ENCODE measurements at regions not wholly inside any gene's neighbourhood (a gene's known extent, or its start where the extent isn't known, plus 50 kb on each side); places are given as distances from the start of the nearest gene placed in this dataset.

DNA sequence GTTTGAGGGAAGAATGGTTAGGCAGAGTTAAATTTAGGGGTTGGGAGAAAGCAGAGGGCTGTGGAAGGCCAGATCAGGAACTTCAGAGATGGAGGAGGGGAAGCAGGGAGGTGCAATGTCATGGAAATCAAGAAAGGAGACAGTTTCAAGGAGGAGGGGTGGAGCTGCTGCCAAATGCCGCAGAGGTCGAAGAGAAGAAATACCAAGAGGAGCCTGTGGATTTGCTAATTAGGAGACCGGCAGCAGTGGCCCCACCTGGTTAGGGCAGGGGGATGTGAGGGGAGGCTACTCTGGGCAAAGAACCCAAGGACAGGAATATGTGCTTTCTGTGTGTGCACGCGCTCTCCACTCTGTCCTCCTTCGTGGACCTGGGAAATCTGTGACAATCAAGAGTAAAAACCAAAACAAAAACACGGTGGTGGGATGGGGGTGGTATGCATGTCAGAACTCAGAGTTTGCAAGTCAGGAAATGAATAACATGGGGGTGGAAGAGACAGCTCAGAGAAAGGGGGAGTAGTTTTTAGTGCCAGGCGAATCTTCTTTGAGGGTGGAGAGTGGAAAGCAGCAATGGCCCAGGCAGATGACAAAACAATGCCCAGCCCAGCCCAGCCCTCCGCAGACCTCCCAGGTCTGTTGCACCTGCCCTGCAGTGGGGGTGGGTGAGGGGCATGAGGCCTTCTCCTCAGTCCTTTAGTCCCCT, 102.9 kb upstream of the PAX2 start:
- Histone ChIP-seq H3K4me1 (ENCODE audit: insufficient read depth, low read length, poor library complexity, severe bottlenecking) (no peaks in the 10 kb centered on the region), H3K4me3 (ENCODE audit: low read depth, low read length, poor library complexity, severe bottlenecking) (no peak overlapping the region), H3K27ac (ENCODE audit: low read depth, low read length, poor library complexity, severe bottlenecking) (no peak overlapping the region), H2AFZ (ENCODE audit: low read length) (no peak overlapping the region), H3K4me2 (ENCODE audit: low read length) (no peak overlapping the region), H3K9me2 (ENCODE audit: insufficient read depth, low read length) (no peaks in the 10 kb centered on the region), H3K79me2 (ENCODE audit: insufficient read depth, low read depth, low read length) (no peaks in the 10 kb centered on the region), H3K36me3 (ENCODE audit: insufficient read depth, low read length) (no peaks in the 10 kb centered on the region), H4K20me1 (ENCODE audit: insufficient read depth, low read length) (no peaks in the 10 kb centered on the region), H3K9me3 (ENCODE audit: low read length) (no peaks in the 10 kb centered on the region)
- no TSS peak for BruUV-seq (replicated peaks)
- ChIA-PET POLR2A (no interaction called here), CTCF (ENCODE audit: unreplicated experiment) (no interaction called here)
- no peak for TF ChIP-seq CTCF (conservative IDR thresholded peaks at IDR 0.05; ENCODE audit: low read length)
- no peak for TF ChIP-seq EZH2phosphoT487 (IDR thresholded peaks at IDR 0.05; ENCODE audit: borderline replicate concordance, low read depth, low read length)
- DNase-seq (ENCODE audit: low spot score) = no peak
- intact Hi-C loops (cut with micrococcal nuclease; ENCODE audit: unreplicated experiment) = no loop called here

DNA sequence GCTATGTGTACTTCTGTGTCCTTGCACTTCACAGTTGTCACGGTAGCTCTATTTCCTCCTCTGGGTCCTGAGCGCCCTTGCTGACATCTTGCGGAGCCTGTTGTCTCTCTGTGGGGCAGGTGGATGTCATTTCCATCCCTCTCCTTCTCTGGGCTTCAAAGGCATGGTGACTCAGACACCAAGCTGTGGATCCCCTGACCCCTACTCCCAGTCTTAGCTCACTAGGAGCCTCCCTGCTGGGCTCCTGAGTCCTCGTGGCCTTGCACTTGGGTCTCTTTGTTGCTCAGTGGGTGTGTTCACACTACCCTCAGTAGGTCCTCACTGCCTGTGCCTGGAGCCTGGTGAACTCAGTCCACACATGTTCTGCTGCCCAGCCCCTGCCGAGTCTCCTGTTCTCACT, 100.3 kb upstream of the PAX2 start:
- ChIA-PET POLR2A (interaction anchor here (0.6 kb wide), 2 partner anchors 59 to 1237 kb away, joined by 3 read pairs; no protein-coding TSS in a partner anchor), CTCF (ENCODE audit: unreplicated experiment) (no interaction called here)
- Histone ChIP-seq H3K4me1 (ENCODE audit: insufficient read depth, low read length, poor library complexity, severe bottlenecking) (no peaks in the 10 kb centered on the region), H2AFZ (ENCODE audit: low read length) (no peak overlapping the region), H3K9me3 (ENCODE audit: low read length) (no peaks in the 10 kb centered on the region), H3K36me3 (ENCODE audit: insufficient read depth, low read length) (no peaks in the 10 kb centered on the region), H3K4me3 (ENCODE audit: low read depth, low read length, poor library complexity, severe bottlenecking) (no peak overlapping the region), H3K79me2 (ENCODE audit: insufficient read depth, low read depth, low read length) (no peaks in the 10 kb centered on the region), H3K4me2 (ENCODE audit: low read length) (no peak overlapping the region), H4K20me1 (ENCODE audit: insufficient read depth, low read length) (no peaks in the 10 kb centered on the region), H3K9me2 (ENCODE audit: insufficient read depth, low read length) (no peaks in the 10 kb centered on the region), H3K27ac (ENCODE audit: low read depth, low read length, poor library complexity, severe bottlenecking) (no peak overlapping the region)
- DNase-seq (ENCODE audit: low spot score) = no peak
- intact Hi-C loops (cut with micrococcal nuclease; ENCODE audit: unreplicated experiment) = no loop called here
- BruUV-seq (replicated peaks) = no TSS peak
- TF ChIP-seq EZH2phosphoT487 (IDR thresholded peaks at IDR 0.05; ENCODE audit: borderline replicate concordance, low read depth, low read length) (no peak), CTCF (conservative IDR thresholded peaks at IDR 0.05; ENCODE audit: low read length) (no peak)

GRCh38 chr10:100645613-100646392, 99.6 kb upstream of the PAX2 start:
- H3K9me2 ChIP-seq (ENCODE audit: insufficient read depth, low read length) = no peaks in the 10 kb centered on the region
- intact Hi-C loops (cut with micrococcal nuclease; ENCODE audit: unreplicated experiment) = no loop called here
- H3K4me2 ChIP-seq (ENCODE audit: low read length) = no peak overlapping the region
- no peak overlapping the region for H3K4me3 ChIP-seq (ENCODE audit: low read depth, low read length, poor library complexity, severe bottlenecking)
- H4K20me1 ChIP-seq (ENCODE audit: insufficient read depth, low read length) = no peaks in the 10 kb centered on the region
- H3K79me2 ChIP-seq (ENCODE audit: insufficient read depth, low read depth, low read length) = no peaks in the 10 kb centered on the region
- H3K27ac ChIP-seq (ENCODE audit: low read depth, low read length, poor library complexity, severe bottlenecking) = no peak overlapping the region
- ChIA-PET CTCF (ENCODE audit: unreplicated experiment) (no interaction called here), POLR2A (interaction anchor here (0.6 kb wide), 1 partner anchor 1237 kb away, joined by 3 read pairs; no protein-coding TSS in a partner anchor)
- H3K36me3 ChIP-seq (ENCODE audit: insufficient read depth, low read length) = no peaks in the 10 kb centered on the region
- TF ChIP-seq CTCF (conservative IDR thresholded peaks at IDR 0.05; ENCODE audit: low read length) = no peak
- no peak for TF ChIP-seq EZH2phosphoT487 (IDR thresholded peaks at IDR 0.05; ENCODE audit: borderline replicate concordance, low read depth, low read length)
- BruUV-seq (replicated peaks) = no TSS peak
- no peak overlapping the region for H2AFZ ChIP-seq (ENCODE audit: low read length)
- DNase-seq (ENCODE audit: low spot score) = peak; percentile 10
- H3K4me1 ChIP-seq (ENCODE audit: insufficient read depth, low read length, poor library complexity, severe bottlenecking) = no peaks in the 10 kb centered on the region
- H3K9me3 ChIP-seq (ENCODE audit: low read length) = no peaks in the 10 kb centered on the region

All from OCI-LY7 (cell line).